HG02870 (cell line): ENCODE measurements at regions not wholly inside any gene's neighbourhood (a gene's known extent, or its start where the extent isn't known, plus 50 kb on each side); places are given as distances from the start of the nearest gene placed in this dataset.
"Not testable (repeated sequence)": the region's sequence is repeated elsewhere in the genome, so short reads cannot be mapped to it uniquely, and the experiment has no call there.

Source experiments
- ATAC-seq: cut with Tn5 transposase; IDR thresholded peaks from one replicate; pipeline ENCODE4 v1.9.1; 2021; ENCODE audit warnings: mild to moderate bottlenecking, moderate library complexity; ENCODE audit not compliant: unreplicated experiment

DNA sequence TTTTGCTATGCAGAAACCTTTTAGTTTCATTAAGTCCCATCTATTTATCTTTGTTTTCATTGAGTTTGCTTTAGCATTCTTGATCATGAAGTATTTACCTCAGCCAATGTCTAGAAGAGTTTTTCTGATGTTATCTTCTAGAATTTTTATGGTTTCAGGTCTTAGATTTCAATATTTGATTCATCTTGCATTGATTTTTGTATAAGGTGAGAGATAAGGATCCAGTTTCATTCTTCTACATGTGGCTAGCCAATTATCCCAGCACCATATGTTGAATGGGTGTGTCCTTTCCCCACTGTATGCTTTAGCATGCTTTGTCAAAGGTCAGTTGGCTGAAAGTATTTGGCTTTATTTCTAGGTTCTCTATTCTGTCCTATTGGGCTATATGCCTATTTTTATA lies 395.2 kb downstream of the HGF start:
- ATAC-seq = not testable (repeated sequence)

DNA sequence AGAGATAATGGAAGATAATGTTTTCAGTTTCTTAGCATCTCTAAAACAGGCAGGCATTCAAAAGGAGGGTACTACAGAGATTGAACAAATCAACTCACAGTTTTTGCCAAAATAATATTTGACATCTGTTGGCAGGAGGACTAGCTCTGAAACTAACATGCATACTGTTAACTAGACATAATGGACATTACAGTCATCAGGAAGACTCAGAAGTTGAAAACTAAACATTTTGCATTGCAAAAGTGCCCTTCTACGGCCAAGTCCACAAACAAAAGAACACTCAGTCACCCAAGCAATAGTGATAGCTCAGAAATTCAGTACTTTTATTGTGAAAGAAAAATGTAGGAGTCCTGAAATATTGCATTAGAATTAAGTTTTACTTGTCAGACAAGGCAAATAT lies 399.0 kb downstream of the HGF start:
- ATAC-seq = no peak

DNA sequence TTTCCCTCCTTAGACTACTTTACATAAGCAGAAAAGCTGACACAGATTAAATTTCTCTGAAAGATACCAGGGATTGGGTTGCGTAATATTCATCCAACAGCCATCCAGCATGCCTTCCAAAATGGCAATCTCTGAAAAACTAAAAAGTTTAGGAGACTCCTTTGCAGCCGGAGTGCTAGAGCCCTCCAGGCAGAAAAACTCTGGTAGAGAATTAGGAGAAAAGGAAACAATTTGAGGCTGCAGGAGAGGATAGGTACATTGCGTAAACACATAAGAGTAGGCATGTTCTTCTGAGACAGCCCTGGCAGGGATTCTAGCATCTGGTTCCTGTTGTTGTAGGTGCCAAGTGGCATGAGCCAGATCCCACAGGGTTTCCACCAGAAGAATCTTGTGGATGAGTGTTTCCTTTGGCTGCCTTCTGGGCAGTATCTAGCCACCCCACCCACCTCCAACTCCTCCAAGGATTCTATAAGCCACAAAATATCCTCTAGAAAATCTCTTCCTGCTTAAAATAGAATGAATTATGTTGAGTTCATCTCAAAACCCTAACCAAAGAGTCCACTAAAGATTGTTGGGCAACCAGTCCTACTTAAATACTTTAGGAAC lies 402.4 kb downstream of the HGF start:
- ATAC-seq = no peak

DNA sequence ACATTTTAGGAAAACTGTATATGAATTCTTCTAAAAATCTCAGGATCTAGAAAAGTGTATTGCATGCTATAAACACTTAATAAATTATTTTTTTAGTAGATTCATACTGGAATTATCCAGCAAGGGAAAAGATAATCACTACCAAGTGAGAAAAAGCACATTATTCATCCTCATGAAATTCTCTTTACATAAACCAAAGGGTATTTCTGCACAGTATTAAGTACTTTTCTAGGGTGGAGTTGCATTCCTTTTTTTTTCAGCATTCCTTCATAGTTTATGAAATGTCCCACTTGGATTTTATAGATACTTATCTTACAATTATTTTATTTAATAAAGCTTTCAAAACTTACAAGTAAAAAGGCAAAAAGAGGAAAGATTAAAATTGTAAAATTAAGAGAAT lies 403.3 kb downstream of the HGF start:
- no peak for ATAC-seq

DNA sequence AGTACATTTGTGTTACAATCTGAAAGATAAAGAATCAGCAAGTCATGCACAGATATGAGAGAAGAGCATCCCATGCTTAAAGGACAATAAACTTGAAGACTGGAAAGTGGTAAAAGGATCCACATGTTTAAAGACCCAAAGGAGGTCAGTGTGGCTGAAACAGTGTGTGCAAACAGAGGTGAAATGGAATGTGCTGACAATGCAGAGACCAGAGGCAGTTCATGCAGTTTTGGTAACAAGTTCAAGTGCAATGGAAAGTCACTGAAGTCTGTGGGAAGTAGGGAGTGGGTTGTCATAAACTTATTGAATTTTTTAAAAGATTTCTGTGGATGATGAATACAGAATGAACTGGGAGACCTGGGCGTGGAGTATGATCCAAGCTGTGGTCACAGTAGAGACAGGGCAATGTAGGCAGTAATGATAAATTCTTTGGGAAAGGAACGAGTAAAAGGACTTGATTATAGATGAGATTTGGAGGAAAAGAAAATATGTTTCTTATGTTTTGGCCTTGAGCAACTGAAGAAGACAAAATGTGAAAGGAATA lies 408.0 kb downstream of the HGF start:
- ATAC-seq = no peak

DNA sequence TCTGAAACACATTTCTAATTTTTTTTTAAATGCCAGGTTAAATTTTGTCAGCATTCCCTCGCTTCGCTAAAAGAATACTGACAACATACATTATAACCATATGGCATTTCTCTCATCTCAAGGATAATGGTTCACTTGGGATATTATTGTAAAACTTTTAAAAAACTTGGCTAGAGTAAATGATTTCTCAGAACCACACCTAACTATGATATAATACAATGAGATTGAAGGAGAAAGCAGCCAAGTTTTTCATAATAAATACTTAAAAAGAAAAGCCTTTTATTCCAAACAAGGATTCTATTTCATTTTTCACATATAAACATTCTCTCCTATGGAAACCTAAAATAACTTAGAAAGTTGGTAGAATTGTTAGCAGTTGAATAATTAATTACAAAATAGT lies 413.9 kb downstream of the HGF start:
- no peak for ATAC-seq

DNA sequence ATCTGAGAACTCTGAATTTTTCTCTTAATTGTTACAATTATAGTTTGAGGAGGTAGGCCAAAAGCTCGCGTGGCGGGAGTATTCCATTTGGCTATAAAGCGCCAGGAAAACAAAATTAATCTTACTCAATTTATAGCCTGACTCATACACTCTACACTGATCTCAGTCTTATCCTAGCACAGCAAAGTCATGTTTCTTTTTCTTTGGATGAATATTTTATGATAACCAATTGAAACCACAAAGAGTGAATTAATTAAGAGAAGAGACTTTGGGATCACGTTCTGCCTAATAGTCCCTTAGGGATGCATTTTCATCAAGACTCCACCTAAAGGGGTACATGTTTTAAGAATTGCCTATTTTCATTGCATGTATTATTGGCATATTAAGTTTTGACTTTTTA lies 420.8 kb downstream of the HGF start:
- no peak for ATAC-seq

DNA sequence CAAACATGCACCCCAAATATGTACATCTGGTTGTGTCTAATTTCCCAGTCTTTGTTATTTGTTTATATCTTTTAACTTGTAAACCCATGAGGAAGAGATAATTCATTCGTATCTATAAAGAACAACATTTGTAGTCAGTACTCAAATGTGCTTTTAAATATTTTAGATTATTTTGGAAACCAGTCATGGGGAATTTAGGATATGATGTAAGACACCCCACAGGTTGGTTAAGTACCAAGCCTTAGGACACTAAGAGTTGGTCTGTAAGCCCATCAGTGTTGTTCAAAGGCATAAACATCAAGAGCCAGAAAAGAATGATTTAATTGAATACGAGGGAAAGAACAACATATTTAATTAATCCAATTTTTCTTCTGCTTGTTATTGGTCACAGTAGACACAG lies 421.1 kb upstream of the SEMA3C start:
- no peak for ATAC-seq

DNA sequence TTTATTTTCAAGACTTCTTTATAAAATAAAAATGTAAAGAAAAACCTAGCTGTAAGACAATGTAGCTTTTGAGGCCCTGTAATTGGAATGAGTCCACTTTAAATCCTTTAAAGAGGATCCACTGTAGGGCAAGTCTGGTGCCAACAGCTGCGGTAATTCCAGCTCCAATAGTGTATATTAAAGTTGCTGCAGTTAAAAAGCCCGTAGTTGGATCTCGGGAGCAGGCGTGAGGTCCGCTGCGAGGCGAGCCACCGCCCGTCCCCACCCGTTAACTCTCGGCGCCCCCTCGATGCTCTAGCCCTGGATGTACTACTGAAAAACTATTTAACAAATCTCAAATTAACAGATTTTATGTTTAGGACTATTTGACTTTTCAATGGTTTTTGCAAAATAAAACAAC lies 414.7 kb upstream of the SEMA3C start:
- no peak for ATAC-seq

DNA sequence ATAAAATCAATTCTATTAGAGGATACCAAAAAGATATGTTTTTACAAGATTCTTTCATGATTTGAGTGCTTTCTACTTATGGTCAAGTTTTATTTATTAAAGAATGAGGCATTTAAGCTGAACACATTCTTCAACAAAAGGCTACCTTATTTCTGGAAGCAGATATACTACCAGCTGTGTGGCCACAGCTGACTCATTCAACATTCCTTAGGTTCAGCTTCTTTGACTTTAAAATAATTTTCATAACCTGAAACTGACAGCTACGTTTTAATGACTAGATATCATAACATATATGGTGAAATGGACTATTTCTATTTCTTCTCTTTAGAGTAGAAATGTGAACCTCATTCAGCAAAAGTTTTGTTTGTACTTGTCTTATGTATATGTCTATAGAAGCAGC lies 414.2 kb upstream of the SEMA3C start:
- ATAC-seq = no peak

DNA sequence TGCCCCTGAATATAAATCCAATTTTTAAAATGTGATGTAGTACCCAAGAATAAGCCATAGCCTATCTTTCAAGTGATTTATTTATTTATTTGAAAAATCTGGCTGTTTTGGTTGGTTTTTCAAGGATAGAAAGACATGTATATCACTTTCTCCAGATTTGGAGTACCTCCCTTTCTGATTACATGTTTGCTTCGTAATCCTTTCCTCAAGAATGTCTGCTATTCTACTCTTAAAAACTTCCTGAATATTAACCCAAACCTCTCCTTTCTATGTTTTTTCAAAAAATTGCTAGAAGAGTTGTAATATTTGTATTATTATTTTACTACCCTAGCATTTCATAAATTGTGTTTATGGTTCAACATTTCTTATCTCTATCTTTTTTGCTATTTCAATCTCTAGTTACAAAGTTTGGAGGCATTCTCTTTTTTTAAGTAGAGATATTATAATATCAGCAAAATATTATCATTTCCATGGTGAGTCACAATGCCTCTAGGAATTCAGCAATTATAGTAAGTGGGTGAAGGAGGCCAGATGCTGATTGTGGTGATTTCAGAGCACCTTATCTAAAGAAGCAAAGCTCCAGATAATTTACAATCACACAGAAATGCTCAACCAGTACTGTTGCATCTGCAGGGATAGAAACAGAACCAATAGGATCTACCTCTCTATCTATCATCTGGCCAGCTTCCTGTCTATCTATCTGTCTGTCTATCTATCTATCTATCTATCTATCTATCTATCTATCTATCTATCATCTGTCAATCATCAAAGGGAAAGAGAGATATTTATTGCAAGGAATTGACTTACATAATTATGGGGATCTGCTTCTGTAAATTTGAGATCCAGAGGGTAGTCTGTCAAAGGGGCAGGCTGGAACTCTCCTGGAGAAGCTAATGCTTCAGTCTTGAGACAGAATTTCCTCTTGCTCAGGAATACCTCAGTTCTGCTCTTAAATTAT lies 412.5 kb upstream of the SEMA3C start:
- ATAC-seq = no peak

DNA sequence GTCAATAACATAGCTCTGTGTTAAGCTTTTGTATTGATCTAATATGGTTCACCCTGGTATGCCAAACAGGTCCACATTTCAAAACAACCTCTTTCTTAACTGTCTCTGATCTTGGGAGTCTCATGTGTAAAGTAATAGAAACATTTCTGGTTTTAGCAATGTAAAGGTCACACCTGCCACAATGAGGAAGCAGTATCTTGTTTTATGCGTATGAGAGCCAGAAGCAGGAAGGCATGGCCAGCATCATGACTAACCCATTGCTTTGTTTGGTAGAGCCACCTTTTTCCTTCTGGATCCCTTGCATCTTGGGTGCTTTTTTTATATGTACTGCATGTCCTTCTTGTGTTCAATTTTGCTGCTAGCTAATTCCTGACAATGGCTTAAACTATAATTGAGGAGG lies 411.3 kb upstream of the SEMA3C start:
- no peak for ATAC-seq

DNA sequence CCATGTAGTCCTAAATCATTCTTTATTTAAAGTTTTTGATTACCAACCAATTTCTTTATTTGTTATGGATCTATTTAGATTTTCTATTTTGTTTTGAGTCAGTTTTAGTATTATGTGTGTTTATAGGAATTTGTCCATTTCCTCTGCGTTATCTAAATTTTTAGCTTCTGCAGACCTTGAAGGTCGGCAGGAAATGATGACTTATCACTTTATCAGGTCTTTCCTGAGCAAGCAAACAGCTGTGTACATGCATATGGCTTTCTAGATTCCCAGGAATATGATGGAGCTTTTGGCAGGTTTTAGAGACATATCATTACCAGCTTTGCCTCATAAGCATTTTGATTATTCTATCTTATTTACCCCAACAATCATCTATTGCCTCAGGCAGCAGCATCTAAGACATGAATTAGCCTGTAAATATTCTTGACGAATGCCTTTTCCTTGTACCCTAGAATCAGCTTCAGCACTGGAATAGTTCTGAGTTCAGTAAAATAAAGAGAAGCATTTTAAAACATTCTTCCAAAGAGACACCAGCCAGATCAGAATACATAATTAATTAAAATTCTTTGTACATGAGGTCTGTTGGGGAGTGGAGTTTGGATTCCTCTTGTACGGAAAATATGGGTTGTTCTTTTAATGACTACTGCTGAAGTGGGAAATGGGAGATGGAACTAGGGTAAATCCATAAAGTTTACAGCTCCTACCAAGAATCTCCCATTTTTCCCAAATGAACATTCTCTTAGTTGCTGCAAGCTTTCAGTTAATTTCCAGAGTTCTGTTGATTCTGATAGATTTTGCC lies 408.8 kb upstream of the SEMA3C start:
- ATAC-seq = no peak

DNA sequence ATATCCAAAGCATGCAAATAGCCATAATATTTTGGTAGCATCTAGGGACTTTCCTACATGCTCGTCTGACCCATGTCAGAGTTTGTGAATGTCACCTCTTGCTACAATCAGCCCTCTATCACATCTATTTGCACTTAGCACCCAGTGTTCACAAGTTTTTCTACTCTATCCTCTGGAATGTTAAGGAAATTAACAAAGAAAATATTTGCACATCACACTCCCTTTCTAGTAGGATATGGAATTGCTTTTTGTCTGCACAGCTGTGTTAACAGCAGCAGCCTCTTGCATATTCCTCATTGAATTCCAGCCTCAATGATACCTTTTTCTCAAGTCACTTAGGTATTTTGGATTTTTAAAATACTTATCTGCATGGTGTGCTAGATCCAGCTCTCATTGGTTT lies 403.1 kb upstream of the SEMA3C start:
- ATAC-seq = no peak

DNA sequence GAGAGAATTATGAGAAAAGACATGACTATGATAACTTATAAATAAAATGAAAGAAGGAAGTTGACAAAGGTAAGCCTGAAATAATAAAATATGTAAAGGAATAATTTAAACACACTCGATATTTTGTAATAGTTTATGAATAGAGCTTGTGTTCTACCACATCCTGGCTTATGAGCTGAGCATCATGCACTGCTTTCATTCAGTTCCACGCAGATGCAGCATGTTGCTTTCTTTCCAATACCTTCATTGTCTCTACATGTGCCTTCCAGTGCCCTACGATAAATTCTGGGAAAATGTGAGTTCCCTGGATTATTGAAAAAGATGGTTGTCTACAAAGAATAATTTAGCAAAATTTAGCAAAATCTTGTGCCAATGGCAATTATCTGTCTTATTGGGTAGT lies 398.9 kb upstream of the SEMA3C start:
- no peak for ATAC-seq

DNA sequence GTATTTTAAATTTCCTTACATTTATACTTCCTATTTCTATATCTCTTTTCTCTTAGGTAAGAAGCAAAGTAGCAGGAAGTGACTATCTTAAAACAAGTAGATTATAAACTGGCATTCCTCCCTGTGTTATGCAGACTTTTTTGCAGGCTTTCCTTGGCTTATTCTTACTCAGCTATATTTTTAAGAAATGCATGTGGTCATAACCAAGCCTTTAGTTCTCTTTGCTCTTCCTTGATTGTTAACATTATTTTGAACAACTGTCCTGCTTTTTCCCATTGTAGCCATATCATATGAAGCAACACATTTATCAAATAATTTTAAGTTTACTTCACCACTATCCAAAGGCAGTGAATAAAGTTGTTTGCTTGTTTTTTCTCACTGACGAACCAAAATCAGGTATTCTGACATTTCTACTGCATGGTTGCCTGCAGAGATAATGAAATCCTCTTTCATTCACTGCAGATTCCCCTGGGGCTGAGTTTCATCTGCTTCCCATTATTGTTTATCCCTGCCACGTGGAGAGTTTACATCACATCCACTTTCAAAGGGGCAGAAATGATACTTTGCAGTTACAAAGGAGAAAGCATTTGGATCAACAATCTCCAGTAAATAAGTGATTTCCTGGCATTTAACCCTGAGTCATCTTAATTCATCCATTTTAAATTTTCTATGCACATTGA lies 389.9 kb upstream of the SEMA3C start:
- no peak for ATAC-seq

DNA sequence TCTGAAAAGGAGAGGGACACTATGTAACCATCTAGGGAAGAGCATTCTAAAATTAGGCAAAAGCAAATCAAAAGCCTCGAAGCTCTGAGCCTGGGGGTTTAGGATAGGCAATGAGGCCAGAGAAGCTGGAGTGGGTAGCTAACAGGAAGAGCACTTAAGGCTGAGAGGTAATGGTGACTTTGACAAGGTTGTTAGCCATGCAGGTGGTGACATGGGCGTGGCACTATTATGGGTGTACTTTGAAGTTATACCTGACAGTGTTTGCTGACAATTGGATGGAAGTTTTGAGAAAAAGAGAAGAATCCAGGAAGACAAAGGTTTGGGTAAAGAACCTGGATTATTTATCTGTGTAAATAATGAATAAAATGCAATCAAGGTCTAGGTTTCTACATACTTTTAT lies 383.0 kb upstream of the SEMA3C start:
- no peak for ATAC-seq

DNA sequence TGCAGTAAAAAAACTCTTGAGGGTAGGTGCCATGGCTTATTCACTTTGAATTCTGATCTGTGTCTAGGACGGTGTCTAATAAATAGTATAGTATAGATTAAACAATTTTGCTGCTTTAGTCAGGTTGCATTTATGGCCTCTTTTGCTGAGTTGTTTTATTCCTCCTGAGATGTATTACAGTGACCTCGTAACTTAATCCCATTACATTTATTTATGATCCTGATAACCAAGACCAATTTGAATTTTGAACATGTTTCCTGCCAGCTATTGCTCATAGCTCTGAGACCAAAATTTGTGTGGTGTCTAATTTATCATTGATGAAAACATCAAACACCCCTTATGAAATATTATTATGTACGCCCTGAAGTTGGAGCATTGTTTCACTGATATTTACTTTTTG lies 381.9 kb upstream of the SEMA3C start:
- no peak for ATAC-seq

DNA sequence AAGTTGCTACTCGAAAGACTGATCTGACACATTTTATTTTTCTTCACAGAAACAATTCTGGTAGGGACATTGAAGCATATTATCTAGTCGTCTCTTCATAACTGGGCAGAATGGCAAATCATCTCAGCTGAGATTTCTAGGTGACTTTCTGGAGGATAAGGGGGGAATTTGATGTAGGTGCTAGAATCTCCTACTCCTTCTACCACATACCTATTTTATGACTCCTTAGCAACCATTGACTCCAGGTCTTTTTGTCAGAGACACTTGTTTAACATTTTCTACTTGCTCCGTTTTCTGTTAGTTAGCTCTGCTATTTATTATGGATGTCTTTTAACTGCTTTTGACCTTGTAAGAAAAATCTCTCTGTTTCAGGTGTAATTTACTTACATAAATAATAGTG lies 380.9 kb upstream of the SEMA3C start:
- no peak for ATAC-seq

DNA sequence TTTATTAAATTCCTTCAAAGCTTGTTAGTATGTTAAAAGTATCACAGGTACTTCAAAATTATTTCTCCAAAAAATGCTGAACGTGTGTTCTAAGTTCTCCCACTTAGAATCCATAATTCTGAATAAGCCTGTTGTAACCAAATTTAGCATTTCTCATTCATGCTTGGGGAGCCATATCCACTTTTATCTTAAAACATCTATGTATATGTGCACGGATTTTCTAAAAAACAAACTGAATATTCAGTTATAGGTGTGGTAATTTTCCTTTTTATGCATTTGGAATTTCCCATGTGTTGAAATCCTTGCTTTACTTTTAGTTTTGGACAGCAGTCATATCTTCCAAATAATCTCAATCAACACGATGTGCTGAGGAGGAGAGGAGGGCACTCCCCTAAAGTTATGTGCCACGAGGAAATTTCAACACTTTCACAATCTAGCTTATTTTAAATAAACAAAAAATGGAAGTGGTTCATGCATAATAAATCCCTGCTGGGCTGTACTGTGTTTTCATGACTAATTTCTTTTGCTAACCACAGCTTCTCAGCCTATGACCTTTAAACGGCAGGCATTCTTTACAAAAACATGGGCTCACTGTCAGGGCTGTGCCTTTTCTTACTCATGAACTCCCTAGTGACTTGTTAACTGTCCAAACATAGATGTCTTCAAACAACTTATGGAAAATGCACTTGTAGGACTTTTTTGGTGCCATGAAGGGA lies 380.3 kb upstream of the SEMA3C start:
- ATAC-seq = no peak
